ENCODE measurements at regions not wholly inside any gene's neighbourhood (a gene's known extent, or its start where the extent isn't known, plus 50 kb on each side); places are given as distances from the start of the nearest gene placed in this dataset.

DNA sequence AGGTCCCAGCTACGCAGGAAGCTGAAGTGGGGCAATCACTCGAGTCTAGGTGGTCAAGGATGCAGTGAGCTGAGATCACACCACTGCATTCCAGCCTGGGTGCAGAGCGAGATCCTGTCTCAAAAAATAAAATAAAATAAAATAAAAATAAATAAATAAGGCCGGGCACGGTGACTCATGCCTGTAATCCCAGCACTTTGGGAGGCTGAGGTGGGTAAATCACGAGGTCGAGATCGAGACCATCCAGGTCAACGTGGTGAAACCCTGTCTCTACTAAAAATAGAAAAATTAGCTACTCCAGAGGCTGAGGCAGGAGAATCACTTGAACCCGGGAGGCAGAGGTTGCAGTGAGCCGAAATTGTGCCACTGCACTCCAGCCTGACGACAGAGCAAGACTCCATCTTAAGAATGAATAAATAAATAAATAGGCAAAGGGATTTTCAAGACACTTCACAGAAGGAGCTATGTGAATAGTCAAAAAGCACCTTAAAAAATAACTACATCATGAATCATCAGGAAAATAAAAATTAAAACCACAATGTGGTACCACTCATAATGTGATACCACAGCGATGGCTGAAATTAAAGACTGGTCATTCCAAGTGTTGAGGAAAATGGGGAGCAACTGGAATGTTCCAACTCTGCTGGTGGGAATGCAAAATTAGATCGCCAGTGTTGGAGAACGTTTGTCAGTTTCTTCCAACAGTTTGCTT is 92.9 kb upstream of the TBX3 start:
- ChIA-PET POLR2A (no interaction called here), CTCF (ENCODE audit: low intra/inter-chr PET ratio) (no interaction called here)
- in situ Hi-C loops (cut with MboI) (no loop called here), intact Hi-C loops (cut with micrococcal nuclease) (no loop called here)
- BruUV-seq (replicated peaks), result no TSS peak
- DNase-seq (ENCODE audit: extremely low read depth in 1 of 4, low spot score in 3 of 4) (no peak), FAIRE-seq (no peak), ATAC-seq (no peak)
- H3K4me2 ChIP-seq (ENCODE audit: insufficient read depth, low read length), result no peak overlapping the region
- no peaks in the 10 kb centered on the region for H3K9me1 ChIP-seq (ENCODE audit: control insufficient read depth, insufficient read depth, low read length)
- H2AFZ ChIP-seq (ENCODE audit: low read depth, low read length), result no peak overlapping the region
- 0 out of 2 replicates have a peak, but pooled peaks cover 5% of the 10 kb centered on the region for H4K20me1 ChIP-seq (replicated peaks; ENCODE audit: control insufficient read depth, insufficient read depth, low read length)
- TF ChIP-seq EWSR1 (IDR thresholded peaks at IDR 0.05; ENCODE audit: borderline replicate concordance, low read depth, partially characterized antibody), result no peak
- TF ChIP-seq TAF9B (IDR thresholded peaks at IDR 0.05; ENCODE audit: partially characterized antibody), result no peak
- TF ChIP-seq PRDM10 (IDR thresholded peaks at IDR 0.05; ENCODE audit: partially characterized antibody), result peak; percentile 84
- TF ChIP-seq ZNF282 (CRISPR knock-in tag; IDR thresholded peaks at IDR 0.05), result no peak
- H3K9me3 ChIP-seq (replicated peaks; ENCODE audit: control insufficient read depth, insufficient read depth, low read depth, low read length), result no peaks in the 10 kb centered on the region
- H3K27me3 ChIP-seq (ENCODE audit: control insufficient read depth in 2 of 2, insufficient read depth in 2 of 2, low read length in 2 of 2), result peaks cover 0 to 8% of the 10 kb centered on the region in 2 experiments; a peak in 2 of 5 replicates
- no peaks in the 10 kb centered on the region for H3K4me1 ChIP-seq (replicated peaks in 1 of 2; ENCODE audit: control insufficient read depth in 2 of 2, insufficient read depth in 2 of 2, low read length in 2 of 2)
- no peak overlapping the region for H3K4me3 ChIP-seq
- WGBS (ENCODE audit: insufficient coverage, low coverage, missing lambda C conversion rate), result 0% methylated on average over 13 of the region's 15 CpGs
- no peak overlapping the region for H3K27ac ChIP-seq (ENCODE audit: extremely low read depth, low read depth, low read length)
- H3K36me3 ChIP-seq (ENCODE audit: control insufficient read depth, insufficient read depth, low read length), result no peaks in the 10 kb centered on the region
- H3K79me2 ChIP-seq (ENCODE audit: control insufficient read depth, insufficient read depth, low read length), result no peaks in the 10 kb centered on the region
- no peak overlapping the region for H3K9ac ChIP-seq (ENCODE audit: insufficient read depth in 1 of 2, low read depth in 2 of 2, low read length in 2 of 2)

Measured in K562 (cell line).